SK-N-MC (cell line): ENCODE measurements at regions not wholly inside any gene's neighbourhood (a gene's known extent, or its start where the extent isn't known, plus 50 kb on each side); places are given as distances from the start of the nearest gene placed in this dataset.

Source experiments
- EZH2 ChIP-seq: fragments of 200-600 bp; sonication (generic); IDR thresholded peaks from one replicate; pipeline ENCODE4 v1.6.1; 2017; ENCODE audit warnings: antibody characterized with exemption
- POLR2AphosphoS5 ChIP-seq: IDR thresholded peaks from 2 replicates; pipeline ENCODE4 v1.6.1; 2012; ENCODE audit warnings: mild to moderate bottlenecking, low read depth, low read length, borderline replicate concordance

- TF ChIP-seq POLR2AphosphoS5 (no peak), EZH2 (no peak)
These were observed 248.7 kb downstream of the ARHGAP12 start for GRCh38 chr10:31679936-31680335.
